ENCODE measurements at regions not wholly inside any gene's neighbourhood (a gene's known extent, or its start where the extent isn't known, plus 50 kb on each side); places are given as distances from the start of the nearest gene placed in this dataset.

- Mint-ChIP-seq H3K36me3 (no peaks in the 10 kb centered on the region), H3K4me1 (peaks cover 27% of the 10 kb centered on the region), H3K4me3 (no peak overlapping the region), H3K27me3 (ENCODE audit: low read depth) (peaks cover 18% of the 10 kb centered on the region), H3K27ac (no peak overlapping the region), H3K9me3 (no peaks in the 10 kb centered on the region)
- TF ChIP-seq CTCF (IDR thresholded peaks at IDR 0.05; ENCODE audit: unreplicated experiment): no peak
- DNase-seq (ENCODE audit: low spot score in 2 of 2, unreplicated experiment in 2 of 2): no peak
These were observed 142.1 kb upstream of the FOXF1 start for GRCh38 chr16:86368261-86368660.

- TF ChIP-seq CTCF (IDR thresholded peaks at IDR 0.05; ENCODE audit: unreplicated experiment): no peak
These were observed 140.3 kb upstream of the FOXF1 start for GRCh38 chr16:86370062-86370461.

GRCh38 chr16:86371083-86371803 is 139.1 kb upstream of the FOXF1 start:
- Mint-ChIP-seq H3K4me1 (peaks cover 17% of the 10 kb centered on the region), H3K9me3 (peaks cover 9% of the 10 kb centered on the region), H3K36me3 (no peaks in the 10 kb centered on the region), H3K27me3 (ENCODE audit: low read depth) (peaks cover 30% of the 10 kb centered on the region), H3K27ac (no peak overlapping the region), H3K4me3 (no peak overlapping the region)
- DNase-seq (ENCODE audit: low spot score in 2 of 2, unreplicated experiment in 2 of 2): no peak
- TF ChIP-seq CTCF (IDR thresholded peaks at IDR 0.05; ENCODE audit: unreplicated experiment): no peak

More at GRCh38 chr16:86370062-86370461, 140.3 kb upstream of the FOXF1 start:
- DNase-seq (ENCODE audit: low spot score in 2 of 2, unreplicated experiment in 2 of 2): no peak
- Mint-ChIP-seq H3K4me3 (no peak overlapping the region), H3K9me3 (peaks cover 9% of the 10 kb centered on the region), H3K27me3 (ENCODE audit: low read depth) (peaks cover 20% of the 10 kb centered on the region), H3K4me1 (peaks cover 11% of the 10 kb centered on the region), H3K36me3 (no peaks in the 10 kb centered on the region), H3K27ac (no peak overlapping the region)

- peaks cover 33% of the 10 kb centered on the region for H3K27me3 Mint-ChIP-seq (ENCODE audit: low read depth)
These were observed 138.1 kb upstream of the FOXF1 start for GRCh38 chr16:86372193-86372592.

DNA sequence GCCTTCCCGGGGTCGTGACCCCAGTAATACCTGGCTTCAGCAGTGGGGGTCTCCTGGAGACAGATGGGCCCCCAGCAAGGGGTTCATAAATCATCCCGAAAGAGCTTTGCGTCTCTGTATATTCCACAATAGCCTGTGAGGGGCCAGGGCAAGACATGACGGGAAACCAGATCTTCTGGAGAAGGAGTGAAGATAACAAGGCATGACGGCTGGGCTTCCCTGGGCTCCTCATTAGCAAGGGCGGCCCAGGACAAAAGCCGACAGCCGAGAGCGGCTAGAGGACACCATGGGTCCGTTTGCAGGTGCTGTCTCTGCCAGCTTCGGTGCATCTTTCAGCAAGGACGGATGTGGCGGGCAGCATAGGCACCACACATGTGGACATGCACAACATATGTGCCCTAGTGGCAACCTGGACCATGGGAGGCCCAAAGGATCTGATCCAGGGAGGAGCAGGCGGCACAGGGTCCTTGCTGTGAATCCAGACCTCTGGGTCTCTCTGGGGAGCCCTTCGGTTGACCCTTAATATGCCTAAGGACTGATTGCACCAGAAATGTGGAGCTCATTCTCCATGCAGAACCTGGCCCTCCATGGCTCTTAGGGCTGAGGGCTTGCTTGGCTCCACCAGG is 136.9 kb upstream of the FOXF1 start:
- H3K9me3 Mint-ChIP-seq: peaks cover 13% of the 10 kb centered on the region
- no peak overlapping the region for H3K4me3 Mint-ChIP-seq
- peaks cover 15% of the 10 kb centered on the region for H3K4me1 Mint-ChIP-seq
- H3K27ac Mint-ChIP-seq: no peak overlapping the region
- DNase-seq (ENCODE audit: low spot score in 2 of 2, unreplicated experiment in 2 of 2): no peak
- peaks cover 30% of the 10 kb centered on the region for H3K27me3 Mint-ChIP-seq (ENCODE audit: low read depth)
- TF ChIP-seq CTCF (IDR thresholded peaks at IDR 0.05; ENCODE audit: unreplicated experiment): no peak
- H3K36me3 Mint-ChIP-seq: no peaks in the 10 kb centered on the region

More at GRCh38 chr16:86372193-86372592, 138.1 kb upstream of the FOXF1 start:
- H3K4me3 Mint-ChIP-seq: no peak overlapping the region
- H3K27ac Mint-ChIP-seq: no peak overlapping the region
- no peak for TF ChIP-seq CTCF (IDR thresholded peaks at IDR 0.05; ENCODE audit: unreplicated experiment)
- peaks cover 13% of the 10 kb centered on the region for H3K4me1 Mint-ChIP-seq
- no peaks in the 10 kb centered on the region for H3K36me3 Mint-ChIP-seq
- DNase-seq (ENCODE audit: low spot score in 2 of 2, unreplicated experiment in 2 of 2): no peak
- peaks cover 13% of the 10 kb centered on the region for H3K9me3 Mint-ChIP-seq

Measured in mesothelial cell of epicardium (in vitro differentiated cells).